AML-193 (cell line): ENCODE measurements at regions not wholly inside any gene's neighbourhood (a gene's known extent, or its start where the extent isn't known, plus 50 kb on each side); places are given as distances from the start of the nearest gene placed in this dataset.

Experiments
- DNase-seq, 2 experiments: peaks; one replicate each; lab custom pipeline; 2025; lab: John Stamatoyannopoulos, UW

- DNase-seq = no peak
Observed at GRCh38 chrX:143171703-143172102, 146.0 kb downstream of the SPANXN4 start.

- no peak for DNase-seq
Observed at GRCh38 chrX:143165778-143166177, 140.1 kb downstream of the SPANXN4 start.

GRCh38 chrX:143139681-143140080 is 114.0 kb downstream of the SPANXN4 start:
- DNase-seq = no peak

- DNase-seq = no peak
Observed at GRCh38 chrX:143121477-143121876, 95.7 kb downstream of the SPANXN4 start.

DNA sequence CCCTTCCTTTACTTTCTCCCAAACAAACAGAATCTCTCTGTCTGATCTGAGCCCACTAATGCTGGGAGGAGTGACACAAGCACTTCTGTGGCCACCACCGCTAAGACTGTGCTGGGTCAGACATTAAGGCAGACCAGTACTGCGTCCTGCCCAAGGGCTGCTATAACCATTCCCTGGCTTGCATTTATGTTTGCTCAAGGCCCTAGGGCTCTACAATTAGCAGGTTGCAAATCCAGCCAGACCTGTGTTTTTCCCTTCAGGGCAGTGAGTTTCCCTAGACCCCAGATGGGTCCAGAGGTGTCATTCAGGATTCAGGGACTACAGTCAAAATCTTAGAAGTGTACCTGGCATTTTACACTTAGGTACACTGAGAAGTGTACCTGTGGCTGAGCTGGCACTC is 89.7 kb downstream of the SPANXN4 start:
- DNase-seq = no peak

GRCh38 chrX:143095816-143096215 is 70.1 kb downstream of the SPANXN4 start:
- no peak for DNase-seq

DNA sequence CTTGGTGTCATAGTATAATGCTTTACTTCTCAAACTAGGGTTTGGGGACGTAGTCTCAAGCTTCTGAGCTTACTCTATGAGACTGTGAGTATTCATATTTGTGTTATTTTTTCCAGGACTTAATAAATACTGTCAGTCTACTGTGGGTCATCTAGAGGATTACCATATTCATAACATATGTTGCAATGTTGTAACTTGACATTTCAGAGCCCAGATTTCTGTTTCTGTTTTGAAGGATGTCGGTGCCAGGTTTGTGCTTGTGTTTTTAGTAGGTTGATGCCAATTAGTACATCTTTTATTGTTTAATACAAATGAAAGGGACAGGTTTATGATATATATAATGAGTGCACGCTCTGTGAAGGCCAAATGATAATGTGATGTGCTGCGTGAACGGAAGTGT is 69.6 kb downstream of the SPANXN4 start:
- DNase-seq = no peak

GRCh38 chrX:143094417-143095023 is 68.8 kb downstream of the SPANXN4 start:
- no peak for DNase-seq
